Amniotic stem cell (primary cell): ENCODE measurements at regions not wholly inside any gene's neighbourhood (a gene's known extent, or its start where the extent isn't known, plus 50 kb on each side); places are given as distances from the start of the nearest gene placed in this dataset.
"Not testable (repeated sequence)": the region's sequence is repeated elsewhere in the genome, so short reads cannot be mapped to it uniquely, and the experiment has no call there.

Experiments
- DNase-seq: peaks from one replicate; lab custom pipeline; 2025; lab: John Stamatoyannopoulos, UW

DNA sequence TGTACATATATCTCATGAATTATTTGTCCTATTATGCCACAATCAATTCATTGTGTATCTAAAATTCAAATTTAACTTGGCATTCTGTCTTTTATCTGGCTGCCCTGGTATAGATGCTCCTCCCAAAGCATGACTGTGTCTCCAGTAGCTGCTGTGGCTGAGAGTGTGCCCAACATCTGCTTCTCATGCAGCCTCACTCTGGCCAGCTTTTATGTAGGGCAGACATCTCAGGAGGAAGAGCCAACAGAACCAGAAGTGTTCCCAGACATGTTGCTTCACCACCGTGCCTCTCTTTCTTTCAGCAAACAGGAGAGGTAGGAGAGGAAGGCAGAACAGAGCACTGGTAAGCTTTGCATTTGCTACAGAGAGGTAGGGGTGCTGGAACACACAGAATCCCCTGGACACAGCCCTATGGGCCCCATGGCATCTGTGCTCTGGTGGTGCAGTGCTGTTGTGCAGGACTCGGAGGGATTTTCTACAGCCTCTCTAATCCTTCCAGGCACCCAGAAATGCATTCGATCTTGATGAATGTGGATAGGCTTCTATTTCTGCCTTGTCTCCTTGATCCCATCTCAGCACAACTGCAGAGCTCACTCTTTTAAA, 637.1 kb downstream of the UTRN start:
- DNase-seq: no peak

DNA sequence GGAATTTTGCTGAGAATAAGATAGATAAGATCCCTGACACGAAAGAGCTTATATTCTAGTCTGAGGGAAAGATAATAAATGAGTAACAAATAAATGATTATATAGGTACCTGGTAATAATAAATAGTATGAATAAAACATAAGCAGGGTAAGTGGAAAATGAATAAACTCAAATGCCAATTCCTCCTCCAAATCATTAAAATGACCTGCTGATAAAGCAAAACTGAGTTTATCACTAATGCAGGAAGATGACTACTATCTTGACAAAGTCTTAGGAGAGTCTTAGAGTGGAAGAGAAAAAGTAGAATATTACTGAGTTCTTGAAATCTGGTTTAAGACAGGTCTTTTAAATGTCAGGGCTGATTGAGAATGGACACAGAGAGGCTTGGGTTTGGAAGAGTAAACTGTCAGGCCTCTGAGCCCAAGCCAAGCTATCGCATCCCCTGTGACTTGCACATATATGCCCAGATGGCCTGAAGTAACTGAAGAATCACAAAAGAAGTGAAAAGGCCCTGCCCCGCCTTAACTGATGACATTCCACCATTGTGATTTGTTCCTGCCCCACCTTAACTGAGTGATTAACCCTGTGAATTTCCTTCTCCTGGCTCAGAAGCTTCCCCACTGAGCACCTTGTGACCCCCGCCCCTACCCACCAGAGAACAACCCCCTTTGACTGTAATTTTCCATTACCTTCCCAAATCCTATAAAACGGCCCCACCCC, 637.8 kb downstream of the UTRN start:
- DNase-seq: not testable (repeated sequence)

DNA sequence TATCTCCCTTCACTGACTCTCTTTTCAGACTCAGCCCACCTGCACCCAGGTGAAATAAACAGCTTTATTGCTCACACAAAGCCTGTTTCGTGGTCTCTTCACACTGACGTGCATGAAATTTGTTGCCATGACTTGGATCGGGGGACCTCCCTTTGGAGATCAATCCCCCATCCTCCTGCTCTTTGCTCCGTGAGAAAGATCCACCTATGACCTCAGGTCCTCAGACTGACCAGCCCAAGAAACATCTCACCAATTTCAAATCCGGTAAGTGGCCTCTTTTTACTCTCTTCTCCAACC, 638.3 kb downstream of the UTRN start:
- not testable (repeated sequence) for DNase-seq

DNA sequence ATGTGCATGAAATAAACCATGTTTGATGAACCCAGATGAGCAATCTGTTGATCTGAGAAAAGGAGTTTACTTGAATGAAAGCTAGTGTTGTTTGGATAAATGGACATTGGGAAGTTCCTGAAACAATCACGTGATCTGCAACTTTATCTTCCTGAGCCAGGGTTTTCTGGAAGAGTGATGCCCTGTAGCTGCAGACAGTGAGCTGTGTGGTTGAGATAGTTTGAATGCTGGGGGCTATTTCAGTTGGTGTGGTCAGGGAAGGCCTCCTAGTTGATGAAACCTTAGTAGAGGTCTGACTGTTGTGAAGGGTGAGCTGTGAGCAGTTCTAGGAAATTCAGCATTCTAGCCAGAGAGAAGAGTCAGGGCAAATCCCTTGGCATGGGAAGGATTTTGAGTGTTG, 643.7 kb downstream of the UTRN start:
- no peak for DNase-seq

DNA sequence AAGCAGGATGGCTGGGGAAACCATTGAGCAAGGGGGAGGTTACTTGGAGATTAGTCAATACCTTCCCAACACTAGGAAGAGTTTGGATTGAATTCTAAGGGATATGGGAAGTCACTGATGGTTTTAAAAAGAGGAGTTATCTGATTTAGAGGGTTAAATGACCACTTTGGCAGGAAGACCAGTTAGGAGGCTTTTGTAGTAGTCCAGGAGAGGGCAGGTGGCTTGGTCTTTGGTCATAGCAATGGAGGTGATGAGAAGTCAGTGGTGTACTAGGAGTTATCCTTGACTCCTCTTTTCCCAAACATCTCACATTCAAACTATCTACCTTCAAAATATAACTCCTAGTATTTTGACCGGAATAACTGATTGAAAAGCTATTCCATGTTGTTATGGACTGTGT, 644.1 kb downstream of the UTRN start:
- no peak for DNase-seq

DNA sequence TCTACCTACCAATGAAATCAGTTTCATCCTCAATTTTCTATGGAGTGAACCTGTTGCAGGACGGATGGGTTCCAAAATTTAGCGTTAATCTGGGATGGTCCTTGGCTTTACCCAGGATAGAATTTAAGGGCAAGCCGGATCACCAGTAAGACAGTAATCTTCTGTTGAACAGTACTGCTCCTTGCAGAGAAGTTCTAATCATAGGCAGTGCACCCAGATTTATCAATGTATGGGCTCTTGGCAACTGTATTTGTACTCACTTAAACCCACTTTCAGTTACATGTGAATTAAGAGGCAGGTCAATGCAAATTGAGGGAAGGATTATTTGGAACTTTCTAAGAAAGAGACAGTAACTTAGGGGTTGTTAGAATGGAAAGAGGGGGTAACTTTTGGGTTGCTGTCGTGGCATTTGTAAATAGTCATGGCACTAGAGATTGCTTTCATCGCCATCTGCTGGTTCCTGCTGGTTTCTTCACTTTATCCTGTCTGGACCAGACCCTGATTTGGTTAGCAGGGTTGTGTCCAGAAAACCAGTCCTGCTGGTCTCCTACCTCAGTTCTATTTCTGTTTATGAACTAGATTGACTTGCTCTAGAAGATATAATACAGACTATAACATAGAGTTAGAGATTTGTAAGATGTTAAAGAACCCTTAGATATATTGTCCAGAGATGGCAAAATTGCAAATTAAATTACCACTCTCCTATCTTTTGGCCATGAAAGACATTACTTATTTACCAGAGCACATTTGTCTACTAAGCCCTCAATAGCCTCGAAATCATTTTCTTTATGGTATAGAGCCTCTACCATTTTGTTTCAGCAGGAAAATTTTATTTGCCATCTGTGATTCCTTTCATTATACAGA, 646.3 kb downstream of the UTRN start:
- DNase-seq: no peak

DNA sequence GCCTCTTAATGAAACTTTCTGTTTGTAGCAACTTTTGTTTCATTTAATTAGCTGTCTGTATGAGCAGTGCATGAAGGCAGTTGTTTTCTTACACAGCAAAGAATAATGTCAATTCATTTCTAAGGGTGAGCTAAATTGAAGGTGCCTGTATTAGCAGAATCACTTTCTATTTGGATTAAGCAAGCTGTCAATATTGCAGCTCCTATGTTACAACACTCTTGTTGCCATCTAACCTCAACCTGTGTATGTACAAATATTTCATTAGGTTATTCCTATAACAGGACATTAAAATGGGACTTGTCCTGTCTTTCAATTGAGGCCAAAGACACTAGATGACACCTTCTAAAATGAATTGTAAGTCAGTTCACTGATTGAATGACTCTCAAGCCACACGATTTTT, 647.5 kb downstream of the UTRN start:
- no peak for DNase-seq

DNA sequence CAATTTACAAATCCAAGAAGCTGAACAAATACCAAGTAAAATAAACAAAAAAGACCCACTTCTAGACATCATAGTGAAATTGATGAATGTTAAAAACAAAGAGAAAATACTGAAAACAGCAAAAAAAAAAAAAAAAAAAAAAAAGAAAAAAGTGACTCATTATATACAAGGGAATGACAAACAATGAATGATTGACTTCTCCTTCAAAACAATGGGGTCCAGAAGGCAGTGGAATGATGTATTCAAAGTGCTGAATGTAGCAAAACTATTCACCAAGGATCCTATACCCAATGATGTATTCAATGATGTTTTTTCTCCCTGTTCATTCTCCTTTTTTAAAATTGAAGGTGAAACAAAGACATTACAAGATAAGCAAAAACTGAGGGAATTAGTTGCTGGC, 650.0 kb downstream of the UTRN start:
- DNase-seq: no peak

DNA sequence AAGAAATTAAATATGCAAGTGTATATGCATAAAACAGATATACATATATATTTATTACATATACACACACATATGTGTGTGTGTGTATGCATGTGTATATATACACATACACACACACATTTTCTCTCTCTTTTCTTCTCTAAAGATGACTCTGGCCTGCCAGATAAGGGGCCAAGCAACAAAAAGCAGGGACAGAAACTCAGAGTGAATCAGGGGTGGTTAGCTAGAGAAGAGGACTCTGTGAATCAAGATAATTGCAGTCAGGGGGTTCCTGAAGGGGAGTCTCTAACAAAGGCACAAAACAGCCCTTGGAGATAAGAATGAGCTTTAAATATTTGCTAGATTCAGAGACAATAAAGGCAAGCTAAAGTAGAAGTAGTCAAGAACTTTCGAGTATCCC, 650.5 kb downstream of the UTRN start:
- DNase-seq: no peak

DNA sequence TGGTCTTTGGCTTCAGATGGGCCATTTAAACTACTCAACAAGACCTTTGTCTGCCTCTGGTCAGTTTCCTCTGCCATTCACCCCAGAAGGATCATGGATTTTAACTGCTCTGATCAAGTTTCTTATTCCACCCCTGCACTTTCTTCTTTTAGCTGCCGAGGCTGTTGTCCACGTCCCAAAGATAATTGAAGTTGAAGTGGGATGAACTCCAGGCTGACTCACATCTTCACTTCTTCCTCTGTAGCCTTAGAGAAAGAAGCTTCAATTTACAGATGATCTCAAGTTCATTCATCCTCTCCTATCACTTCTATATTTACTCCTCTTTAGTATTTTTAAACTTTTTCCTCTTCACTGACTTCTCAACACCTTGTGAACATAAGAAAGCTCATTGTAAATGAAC, 651.6 kb downstream of the UTRN start:
- DNase-seq: no peak

DNA sequence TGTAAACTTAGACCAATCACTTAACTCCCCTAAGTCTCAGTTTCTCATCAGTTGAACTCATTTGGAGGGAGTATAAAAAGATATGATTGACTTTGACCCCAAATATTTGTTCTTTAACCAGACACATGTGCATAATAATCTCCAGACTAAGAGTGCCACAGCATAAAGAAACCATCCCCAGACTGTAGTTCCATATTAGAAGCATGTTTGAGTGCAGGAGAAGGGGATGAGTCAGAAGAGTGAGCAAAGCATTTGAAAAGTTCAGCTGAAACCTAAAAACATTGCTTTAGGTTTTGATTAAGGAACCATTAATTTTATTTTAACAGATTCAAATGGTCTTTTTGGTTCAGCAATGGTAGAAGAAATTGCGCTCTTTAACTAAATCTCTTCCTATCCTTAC, 654.8 kb downstream of the UTRN start:
- DNase-seq: no peak

DNA sequence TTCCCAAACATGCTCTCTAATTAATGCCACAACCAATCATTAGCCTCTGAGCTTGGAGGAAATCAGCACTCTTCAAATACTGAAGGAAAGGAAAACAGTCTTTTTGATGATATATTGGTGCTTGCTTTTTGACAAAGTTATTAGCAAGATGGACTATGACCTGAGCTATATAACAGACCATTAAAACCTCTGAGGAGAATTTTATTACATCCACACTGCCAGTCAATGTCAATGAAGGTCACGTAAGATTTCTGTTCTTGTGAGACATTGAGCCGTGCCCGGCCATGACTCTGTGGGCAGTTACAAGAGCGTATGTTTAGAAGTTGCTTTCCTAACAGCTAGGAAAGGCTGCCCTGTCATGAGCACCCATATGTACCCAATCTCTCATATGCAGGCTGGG, 659.0 kb downstream of the UTRN start:
- DNase-seq: no peak

DNA sequence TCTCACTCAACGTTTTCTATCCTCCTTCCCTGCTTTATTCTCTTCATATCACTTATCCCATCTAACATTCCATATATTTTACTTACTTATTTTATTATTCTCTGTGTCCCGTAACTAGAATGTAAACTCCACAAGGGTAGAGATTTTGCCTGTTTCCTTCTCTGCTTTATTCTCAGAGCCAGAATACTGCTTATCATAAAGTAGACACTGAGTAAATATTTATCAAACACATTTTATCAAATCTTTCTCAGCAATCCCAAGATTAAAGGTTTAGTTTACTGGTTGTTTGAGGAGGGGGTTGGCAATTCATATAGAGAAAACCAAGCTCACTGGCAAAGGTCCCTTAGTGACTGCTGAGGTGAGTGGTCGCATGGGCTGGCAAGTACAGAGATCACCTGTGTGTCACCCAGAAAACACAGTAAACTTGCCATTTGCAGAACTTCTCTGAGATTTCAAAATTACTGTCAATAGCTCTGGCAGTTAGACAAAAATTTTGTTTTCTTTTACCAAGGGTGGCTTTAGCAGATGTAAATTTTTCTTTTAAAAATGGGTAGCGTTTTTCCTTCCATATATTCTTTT, 662.4 kb downstream of the UTRN start:
- DNase-seq: no peak

DNA sequence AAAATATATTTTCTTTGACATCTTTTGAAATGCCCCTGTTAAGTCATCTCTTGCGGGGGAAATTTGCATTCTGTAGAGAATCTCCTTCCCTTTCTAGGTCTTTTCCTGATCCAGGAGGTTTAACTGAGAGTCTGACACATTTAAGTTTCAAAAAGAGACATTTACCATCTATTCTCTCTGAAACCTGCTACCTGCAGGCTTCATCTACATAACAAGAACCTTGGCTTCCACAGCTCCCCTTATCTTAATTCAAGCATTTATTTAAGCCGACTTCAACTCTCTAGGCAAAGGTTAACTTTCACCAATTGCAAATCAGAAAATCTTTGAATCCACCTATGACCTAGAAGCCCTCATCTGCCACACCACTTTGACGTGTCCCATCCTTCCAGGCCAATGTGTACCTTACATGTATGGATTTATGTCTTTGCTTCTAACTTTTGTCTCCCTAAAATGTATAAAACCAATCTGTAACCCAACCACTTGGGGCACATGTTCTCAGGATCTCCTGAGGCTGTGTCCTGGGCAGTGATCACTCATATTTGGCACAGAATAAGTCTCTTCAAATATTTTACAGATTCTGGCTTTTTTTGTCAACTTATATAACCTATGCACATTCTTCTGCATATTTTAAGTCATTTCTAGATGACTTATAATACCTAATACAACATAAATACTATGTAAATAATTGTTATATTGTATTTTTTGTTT, 666.7 kb downstream of the UTRN start:
- DNase-seq: no peak

DNA sequence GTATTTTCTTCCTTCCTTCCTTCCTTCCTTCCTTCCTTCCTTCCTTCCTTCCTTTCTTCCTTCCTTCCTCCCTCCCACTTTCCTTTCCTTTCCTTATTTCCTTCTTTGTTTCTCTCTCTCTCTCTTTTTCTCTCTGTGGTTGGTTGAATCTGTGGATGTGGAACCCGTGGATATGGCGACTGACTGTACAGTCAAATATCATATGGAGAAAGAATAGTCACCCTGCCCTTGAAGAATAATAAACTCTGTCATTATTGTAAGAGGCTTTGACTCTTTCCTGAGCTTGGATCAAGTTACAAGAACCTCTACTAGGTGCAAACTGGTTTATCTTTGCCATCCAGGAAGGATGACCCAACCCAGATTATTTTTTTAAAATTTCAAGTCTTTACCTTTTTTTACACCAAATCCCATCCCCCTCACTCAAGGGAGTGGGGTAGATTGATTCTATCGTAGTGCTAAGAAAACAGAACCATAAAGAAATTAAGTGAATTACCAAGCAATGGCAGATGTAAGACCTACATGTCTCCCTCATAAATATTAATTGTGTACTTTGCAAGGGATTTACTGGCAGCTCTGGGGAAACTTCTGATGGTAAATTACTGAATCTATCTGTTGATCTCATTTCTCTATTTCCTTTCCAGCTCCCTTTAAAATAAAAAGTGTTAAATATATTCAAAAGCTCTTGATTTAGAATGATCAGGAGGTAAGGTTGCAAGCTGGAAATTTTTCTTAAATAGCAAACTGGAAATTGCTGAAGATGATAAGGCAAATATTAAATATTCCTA, 667.5 kb downstream of the UTRN start:
- DNase-seq: no peak

DNA sequence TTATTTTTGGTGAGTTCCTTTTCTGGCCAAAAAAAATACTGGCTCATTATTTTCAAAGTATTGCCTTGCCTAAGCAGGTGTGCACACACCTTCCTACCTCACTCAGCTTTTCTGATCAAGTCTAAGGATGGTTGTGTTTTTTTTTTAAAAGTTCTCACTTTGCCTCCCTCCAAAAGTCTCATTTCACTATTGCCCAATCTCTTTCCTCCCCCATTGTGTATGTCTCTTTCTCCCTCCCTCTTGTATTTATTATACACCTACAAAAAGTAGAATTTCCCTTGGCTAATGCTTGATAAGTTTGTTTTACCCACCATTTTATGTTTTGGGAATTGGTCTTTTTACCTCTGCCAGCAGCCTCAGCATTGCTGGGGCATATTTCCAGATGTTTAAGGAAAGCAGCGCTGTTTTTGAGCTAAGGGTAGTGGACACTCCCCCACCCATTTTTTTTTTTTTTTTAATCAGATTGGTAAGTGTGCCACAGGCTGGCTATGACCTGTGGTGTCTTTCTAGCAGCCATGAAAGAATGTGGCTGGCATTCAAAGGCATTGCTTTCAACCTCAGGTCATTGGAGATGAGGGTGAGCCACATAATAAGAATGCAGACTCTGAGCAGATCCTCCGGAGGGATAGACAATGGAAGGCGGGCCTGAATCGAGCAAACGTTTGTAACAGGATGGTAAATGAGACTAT, 668.6 kb downstream of the UTRN start:
- DNase-seq: no peak

DNA sequence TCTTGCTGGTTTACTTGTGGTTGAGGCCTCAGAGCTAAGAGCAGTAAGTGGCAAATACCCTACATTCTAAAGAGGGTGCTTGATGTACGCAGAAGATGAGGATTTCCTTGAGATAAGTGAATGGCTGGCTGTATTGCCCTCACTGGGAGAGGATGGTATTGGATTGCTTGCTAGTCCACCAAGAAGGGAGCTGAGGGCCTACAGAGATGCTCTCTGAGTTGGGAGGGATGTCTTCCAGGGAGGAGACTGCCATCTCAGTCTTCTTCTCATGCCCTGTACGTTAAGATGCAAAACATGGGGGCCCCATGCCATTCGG, 669.1 kb downstream of the UTRN start:
- no peak for DNase-seq

DNA sequence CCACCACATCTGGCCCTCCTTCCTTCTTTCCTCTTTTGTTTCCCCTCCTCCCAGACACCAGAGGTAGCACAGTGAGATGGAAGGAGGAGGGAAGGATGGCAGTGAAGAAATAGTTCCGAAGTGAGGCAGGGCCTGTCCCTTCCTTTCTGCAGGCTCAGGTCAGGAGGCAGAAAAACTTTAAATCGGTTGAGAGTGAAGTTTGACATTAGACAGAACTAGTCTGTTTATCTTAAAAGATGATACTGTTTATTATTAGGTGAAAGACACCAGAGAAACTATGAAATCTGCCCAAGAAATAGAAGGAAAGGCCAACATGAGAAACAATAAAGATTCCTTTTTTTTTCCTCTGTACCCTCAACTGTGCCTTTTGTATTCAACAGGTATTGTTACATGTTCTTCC, 670.3 kb downstream of the UTRN start:
- DNase-seq: no peak

DNA sequence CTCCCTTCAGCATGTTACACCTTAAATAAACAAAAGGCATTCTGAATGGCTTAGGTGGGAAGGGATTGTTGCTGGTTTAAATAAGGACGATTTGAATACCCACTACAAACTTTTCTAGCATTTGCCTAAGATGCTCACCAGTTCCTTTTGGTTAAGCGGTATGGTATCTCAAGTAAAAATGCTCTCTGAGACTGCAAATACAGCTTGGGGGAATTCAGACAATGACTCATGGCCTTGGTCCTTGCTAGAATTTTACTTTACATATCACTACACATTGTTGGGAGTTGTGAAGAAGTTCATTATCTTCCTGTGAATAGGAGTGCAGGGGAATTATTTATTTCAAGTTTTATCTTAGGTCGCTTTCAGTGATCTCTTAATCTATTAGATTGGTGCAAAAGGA, 670.7 kb downstream of the UTRN start:
- DNase-seq: no peak

DNA sequence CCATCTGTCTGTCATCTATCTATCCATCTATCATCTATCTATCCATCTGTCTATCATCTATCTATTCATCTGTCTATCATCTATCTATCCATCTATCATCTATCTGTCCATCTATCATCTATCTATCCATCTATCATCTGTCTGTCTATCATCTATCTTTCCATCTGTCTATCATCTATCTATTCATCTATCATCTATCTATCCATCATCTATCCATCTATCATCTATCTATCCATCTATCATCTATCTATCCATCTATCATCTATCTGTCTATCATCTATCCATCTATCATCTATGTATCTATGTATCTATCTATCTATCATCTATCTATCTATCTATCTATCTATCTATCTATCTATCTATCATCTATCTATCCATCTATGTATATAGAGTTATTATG, 671.6 kb downstream of the UTRN start:
- DNase-seq: not testable (repeated sequence)
